DMS 273 (cell line): ENCODE measurements at regions not wholly inside any gene's neighbourhood (a gene's known extent, or its start where the extent isn't known, plus 50 kb on each side); places are given as distances from the start of the nearest gene placed in this dataset.
"Not testable (repeated sequence)": the region's sequence is repeated elsewhere in the genome, so short reads cannot be mapped to it uniquely, and the experiment has no call there.

Experiments
- DNase-seq: peaks from one replicate; lab custom pipeline; 2025; ENCODE audit not compliant: unreplicated experiment; lab: John Stamatoyannopoulos, UW

DNA sequence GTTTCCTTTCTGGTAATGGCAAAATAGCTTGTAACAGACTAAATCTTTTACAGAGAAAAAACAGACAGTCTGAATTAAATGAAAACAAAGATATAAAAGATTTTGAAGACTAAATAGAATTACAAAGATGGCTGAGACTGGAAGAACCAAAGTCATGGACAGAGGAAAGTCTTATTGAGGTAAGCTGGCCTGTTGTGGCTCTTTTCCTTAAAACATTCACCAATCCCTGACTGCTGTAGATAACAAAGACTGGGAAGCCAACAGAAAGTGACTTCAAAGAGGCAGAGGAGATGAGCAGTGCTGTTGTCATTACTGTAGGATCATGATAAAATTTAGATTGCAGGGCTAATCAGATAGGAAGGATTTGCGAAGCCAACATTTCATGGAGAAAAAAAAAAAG, 517.0 kb downstream of the KIF2B start:
- DNase-seq, result no peak

DNA sequence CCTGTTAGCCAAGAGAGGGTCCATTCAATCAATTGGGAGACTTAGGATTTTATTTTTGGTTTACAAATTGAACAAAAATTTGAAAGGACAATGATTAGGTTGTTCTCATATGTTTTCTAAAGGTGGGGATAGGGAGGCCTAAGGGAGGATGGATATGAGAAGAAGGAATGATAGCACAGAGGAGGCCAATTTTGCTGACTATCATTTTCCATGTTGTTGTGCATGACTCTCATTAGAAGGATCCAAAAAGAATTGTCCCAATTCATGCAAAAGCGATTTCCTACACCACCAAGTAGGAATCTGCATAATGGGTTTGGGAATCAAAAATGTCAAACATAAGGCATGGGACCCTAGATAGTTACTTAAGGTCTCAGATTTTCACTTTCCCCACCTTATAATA, 524.8 kb downstream of the KIF2B start:
- DNase-seq, result no peak

DNA sequence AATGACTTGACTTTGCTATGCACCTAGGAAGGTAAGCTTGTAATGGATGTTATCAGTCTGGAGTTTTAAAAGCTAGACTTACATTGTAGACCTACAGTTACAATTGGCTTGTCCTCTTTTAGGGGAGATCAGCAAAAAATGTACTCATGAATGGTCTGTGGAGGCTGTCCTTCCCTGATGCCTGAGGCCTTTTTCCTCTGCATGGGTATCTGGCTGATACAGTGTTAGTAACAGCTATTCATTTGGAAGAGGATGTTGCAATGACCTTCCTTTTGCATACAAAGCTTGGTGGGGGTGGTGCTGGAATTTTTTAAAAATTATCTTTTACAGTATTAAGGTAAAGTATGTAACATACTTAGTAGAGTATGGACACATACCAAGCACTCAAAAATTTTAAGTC, 525.5 kb downstream of the KIF2B start:
- DNase-seq, result no peak

DNA sequence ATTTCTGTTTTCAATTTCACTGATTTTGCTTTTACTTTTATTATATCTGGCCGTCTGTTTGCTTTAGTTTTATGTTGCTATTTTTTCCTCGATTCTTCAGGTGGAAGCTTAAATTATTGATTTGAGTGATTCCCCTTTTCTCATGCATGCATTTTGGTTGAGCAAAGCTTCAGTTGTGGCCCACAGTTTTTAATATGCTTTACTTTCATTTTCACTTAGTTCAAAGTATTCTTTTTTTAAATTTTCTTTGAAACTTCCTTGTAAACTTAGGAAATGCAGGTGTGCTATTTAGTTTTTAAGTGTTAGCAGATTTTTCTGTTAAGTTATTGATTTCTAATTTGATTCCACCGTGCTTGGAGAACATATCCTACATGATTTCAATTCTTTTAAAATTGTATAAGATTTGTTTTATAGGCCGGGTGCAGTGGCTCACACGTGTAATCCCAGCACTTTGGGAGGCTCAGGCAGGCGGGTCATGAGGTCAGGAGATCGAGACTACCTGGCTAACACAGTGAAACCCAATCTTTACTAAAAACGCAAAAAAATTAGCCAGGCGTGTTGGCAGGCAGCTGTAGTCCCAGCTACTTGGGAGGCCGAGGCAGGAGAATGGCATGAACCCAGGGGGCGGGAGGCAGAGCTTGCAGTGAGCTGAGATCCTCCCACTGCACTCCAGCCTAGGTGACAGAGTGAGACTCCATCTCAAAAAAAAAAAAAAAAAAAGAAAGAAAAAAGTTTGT, 531.2 kb downstream of the KIF2B start:
- no peak for DNase-seq

DNA sequence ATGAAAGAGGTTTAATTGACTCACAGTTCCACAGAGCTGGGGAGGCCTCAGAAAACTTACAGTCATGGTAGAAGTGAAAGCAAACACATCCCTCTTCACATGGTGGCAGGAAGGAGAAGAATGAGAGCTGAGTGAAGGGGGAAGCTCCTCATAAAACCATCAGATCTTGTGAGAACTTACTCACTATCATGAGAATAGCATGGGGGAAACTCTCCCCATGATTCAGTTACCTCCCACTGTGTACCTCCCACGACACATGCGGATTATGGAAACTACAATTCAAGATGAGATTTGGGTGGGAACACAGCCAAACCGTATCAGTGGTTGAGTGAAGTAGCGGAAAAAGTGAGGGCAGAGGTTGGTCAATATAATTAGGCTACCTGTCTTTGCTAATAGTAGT, 538.3 kb downstream of the KIF2B start:
- not testable (repeated sequence) for DNase-seq

DNA sequence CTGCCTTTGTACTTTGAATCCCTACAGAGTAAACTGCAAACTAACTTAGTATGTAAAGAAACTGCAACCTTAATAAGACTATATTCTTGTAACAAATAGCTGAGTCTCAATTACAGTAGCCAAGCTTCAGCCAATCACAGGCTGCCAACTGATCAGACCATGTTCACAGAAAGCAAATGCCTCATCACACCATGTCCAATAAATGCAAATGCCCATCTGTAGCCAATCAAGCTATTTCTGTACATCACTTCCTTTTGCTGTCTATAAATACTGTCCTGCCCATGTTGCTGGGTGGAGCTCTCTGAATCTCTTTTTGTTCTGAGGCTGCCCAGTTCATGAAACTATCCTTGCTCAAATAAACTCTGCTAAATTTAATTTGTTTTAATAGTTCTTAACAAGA, 531.7 kb upstream of the TOM1L1 start:
- no peak for DNase-seq

DNA sequence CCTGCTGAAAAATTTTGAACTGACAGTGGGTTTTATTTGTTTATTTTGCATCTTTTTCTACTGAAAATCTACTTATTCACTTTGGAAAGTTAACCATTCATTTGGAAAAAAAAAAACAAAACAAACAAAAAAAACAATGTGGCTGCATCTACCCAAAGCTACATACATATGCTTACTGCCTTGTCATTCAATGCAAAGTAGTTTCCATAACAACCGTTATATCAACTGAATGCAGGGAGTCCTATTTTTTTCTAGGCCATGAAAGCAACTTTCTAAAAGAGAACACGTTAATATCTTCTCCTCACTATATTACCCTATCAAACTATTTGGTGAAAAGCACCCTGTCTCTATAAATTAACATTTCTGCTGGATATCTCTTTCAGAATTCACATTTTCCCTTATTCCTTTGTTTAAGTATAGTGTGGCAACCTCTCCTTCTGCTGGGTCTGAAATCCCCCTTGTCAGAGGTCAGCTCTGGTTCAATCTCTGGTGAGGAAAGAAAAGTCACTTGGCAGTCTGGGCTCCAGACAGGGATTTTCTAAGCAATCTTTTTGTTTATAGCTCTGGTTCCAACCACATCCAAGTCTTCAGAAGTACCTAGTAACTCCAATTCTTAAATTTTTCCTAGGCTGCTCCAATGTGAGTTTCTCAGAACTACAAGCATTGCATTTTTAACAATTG, 528.4 kb upstream of the TOM1L1 start:
- peak; percentile 7 for DNase-seq

DNA sequence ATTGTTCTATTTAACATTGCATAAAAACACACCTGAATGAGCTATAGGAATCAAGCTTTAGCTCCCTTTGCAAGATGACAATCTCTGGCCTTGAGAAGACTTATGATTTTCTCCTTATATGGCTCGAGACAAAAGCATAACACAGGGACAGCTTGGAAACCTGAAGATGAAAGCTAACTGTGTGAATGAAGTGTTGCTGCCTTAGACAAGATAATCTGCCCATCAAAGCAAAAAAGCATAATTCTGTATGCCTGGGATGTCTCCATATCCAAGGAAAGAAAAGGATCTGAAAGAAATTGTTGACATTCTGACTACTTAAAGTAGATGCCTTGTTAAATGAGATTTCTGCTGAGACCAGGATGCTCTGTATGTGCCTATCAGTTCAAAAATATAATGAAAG, 526.7 kb upstream of the TOM1L1 start:
- no peak for DNase-seq

DNA sequence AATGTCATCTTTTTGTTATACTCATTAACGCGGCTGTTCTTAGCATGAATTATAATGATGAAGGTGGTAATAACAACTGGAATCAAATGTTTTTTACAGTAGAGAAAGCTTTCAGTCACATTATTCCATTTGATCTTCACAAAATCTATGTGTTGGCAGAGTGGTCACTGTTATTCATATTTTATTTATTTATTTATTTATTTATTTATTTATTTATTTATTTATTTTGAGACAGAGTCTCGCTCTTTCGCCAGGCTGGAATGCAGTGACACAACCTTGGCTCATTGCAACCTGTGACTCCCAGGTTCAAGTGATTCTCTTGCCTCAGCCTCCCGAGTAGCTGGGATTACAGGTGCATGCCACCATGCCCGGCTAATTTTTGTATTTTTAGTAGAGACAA, 524.2 kb upstream of the TOM1L1 start:
- DNase-seq, result not testable (repeated sequence)

DNA sequence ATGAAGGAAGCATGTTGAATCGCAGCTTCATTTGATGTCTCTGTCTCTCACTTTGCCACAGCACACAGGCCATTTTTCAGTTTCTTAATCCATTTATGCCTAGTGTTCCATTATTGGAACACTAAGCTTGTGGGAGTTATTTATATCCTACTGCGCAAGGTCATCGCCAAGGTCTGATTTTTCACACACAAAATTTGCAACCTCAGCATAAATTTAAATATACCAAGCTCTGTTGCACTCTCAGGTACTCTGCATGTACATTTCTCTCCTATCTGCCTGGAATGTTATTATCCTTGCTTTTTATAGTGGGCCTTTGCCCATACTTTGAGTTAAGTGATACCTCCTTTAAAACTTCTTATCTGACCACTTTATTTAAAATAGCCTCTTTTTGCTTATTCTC, 519.2 kb upstream of the TOM1L1 start:
- DNase-seq, result no peak

DNA sequence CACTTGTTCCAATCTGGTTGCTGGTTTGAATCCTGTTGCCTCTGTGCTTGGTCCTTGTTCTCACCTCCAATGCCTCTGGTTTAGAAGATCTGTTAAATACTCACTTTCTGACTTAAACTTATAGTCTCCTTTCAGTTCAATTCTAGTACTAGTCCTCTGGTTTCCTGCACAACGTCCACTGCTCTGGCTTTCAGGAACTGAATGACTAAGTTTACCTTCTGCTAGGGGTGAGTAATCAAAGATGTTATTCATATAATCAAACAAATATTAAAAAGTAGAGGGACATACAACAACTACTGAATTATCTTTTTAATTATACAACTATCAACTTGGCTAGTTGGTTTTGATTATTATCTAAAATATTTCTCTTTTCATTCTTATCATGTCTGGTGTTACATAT, 496.4 kb upstream of the TOM1L1 start:
- no peak for DNase-seq

DNA sequence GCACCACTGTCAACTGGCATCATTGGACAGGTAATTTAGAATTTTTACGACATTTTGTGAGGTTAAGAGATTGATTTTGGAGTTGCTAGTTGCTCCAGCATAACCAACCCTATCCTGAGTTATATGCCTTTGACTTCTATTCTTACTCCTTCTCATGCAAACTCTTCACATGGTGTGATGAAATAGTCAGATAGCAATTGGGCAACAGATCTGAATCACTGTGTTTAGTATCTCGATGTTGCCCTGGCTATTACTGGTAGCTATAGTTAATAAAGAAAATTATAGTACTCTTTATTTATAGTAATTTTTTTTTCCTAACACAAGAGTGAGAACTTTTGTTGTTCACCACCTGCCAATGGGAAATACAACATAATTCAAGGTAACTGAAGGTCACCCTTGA, 494.8 kb upstream of the TOM1L1 start:
- DNase-seq, result no peak

DNA sequence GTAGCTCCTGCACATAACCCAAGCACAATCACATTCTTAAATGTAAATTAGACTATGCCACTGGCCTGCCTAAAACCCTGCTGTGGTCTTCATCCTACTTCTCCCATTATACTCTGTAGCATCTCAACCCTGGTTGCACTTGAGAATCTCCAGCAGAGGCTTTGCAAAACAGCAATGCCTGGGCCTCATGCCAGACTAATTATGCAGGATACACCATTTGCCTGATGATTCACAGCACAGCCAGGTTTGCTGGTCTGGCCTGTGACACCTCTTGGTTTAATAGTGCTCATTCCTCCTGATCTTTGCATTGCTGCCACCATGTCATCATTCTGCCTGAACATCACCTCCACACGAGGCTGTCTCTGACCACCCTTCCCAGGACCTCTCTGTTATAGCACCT, 491.9 kb upstream of the TOM1L1 start:
- DNase-seq, result peak; percentile 86

DNA sequence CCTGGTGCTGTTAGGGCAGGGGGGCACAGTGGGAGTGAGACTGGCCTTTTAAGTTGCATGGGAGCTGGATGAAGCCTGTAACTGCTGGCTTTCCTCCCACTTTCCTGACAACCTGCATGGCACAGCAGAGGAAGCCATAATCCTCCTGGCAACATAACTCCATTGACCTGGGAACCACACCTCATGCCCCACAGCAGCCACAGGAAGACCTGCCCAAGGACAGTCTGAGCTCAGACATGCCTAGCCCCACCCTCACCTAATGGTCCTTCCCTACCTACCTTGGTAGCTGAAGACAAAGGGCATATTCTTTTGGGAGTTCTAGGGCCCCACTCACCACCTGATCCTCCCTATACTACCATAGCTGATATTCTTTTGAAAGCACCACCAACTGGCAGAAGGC, 482.2 kb upstream of the TOM1L1 start:
- DNase-seq, result no peak

DNA sequence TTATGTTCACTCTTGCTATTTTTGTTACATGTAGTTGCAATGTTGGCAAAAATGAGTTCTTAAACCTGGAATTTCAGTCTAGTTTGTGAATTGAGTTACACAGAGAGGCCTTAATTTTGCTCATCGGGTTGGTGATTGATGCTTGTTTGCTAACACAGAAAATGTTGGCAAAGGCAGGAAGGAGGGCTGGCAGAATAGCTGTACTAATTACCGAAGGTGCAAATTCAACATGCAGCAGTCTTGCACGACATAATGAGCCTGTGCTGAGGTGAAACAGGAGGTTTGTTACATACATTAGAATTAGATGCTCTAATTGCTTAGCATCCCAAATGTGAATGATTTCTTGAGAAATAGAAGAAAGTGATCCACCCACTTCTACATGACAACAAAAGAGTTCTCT, 475.0 kb upstream of the TOM1L1 start:
- no peak for DNase-seq

DNA sequence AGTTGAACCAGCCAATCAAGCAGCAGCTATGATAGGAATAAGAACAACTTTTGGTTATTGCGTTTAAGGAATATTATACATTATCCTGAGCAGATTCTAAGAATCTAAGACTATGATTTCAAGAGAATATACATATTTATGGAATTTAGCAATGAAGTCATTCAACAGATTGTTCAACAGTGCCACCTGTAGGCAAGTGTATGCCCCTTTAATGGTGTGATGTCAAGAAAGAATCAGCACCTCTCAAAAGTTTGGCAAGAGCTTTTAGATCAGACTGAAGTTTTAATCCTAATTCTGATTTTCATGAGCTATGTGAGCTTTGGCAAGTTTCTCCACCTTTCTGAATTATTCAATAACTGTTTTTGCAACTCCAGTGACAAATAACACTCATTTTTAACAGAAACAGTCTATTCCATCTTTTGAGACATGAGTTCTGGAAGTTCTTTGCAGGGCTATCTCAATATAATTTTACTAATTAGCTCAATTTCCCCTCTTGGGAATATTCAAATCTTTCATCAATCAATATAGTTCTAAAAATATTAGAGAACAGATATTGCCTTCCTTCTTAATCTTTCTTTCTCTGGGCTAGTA, 474.3 kb upstream of the TOM1L1 start:
- DNase-seq, result peak; percentile 69

DNA sequence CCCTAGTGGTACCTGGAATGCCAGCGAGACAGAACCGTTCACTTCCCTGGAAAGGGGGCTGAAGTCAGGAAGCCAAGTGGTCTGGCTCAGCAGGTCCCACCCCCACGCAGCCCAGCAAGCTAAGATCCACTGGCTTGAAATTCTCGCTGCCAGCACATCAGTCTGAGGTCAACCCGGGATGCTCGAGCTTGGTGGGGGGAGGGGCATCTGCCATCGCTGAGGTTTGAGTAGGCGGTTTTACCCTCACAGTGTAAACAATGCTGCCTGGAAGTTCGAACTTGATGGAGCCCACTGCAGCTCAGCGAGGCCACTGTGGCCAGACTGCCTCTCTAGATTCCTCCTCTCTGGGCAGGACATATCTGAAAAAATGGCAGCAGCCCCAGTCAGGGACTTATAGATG, 464.7 kb upstream of the TOM1L1 start:
- DNase-seq, result no peak

DNA sequence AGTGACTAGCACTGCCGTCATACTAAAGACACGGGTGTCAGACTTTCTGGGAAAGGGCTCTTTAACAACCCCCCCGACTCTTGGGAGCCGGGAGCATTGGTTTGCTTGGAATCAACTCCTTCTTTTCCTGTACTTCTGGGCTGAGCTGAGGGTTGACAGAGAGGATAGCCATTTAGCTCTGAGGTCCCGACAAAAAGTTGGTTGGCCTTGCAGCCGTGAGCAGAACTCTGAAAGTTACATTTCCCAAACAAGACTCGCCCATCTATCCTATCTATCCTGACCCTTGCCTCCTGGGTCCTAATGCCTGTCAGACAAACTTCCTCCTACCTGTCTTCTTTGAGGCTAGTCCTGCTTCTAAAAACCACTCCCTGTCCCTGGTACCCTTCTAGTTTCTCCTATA, 460.8 kb upstream of the TOM1L1 start:
- DNase-seq, result no peak

DNA sequence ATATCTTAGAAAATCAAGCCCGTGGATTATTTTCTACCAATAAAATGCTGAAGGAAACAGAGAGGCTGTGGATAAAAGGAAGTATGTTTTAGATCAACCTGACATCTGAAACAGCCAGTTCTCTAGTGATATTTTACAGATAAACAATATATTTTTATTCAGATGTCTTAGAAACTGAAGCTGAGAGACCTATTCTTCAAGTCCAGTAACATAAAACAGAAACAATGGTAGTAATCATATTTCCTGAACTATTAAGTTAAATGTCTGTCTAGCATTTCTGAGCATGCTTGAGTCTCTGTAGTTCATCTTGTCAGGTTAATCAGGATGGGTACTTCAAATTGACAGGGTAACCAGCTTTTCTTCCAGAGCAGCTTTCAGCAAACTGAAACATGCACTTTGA, 449.6 kb upstream of the TOM1L1 start:
- no peak for DNase-seq

DNA sequence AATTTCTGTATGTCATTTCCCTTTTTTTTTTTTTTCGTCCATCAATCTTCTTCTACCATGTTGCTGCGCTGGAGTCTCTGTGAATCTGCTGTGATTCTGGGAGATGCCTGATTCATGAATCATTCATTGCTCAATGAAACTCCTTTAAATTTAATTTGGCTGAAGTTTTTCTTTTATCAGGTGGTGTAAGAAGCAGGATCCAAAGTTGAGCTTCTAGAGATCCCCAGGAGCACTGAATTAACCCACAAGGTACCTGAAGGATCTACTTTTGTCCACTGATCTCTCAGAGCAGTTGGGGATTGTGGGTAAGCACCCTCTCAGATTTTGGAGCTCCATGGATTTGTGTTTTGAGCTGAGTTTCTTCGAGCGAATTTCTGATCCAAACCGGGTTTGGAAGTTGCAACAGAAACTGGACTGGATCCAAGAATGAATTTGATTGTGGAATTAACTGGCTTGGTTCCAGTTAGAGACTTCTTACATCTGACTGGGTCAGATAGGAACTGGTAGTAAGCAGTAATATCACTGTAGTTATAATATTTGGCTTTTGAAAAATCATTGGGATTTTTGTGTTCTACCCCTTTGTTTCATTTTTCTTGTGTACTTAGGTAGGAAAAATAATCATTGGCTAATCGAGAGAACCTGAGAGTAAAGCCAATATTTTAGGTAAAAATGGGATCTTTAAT, 447.8 kb upstream of the TOM1L1 start:
- peak; percentile 6 for DNase-seq

DNA sequence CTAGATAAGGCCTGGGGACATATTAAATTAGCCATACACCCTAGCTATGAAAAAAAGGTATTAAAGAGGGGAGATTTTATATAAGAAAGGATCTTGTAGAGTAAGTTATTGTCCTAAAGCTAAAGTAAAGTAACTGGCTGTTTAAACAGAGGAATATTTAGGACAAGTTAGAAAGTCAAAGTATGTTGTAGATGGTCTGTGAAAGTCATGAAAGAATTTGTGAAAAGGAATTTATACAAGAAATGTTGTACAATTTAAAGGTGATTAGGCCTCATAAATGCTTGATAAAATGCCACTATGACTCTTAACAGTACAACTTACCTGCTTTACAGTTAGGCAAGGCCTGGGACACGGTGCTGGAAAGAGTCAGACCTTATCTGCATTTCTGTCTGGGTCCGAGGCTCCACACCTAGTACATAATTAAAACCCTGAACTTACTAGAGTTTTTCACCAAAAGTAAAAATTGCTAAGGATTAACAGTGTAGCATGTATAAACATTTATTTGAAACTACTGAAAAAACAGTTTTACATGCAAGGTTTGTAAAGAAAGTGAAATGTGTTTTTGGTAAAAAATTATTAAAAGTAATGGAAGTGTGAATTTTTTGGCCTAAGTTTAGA, 445.3 kb upstream of the TOM1L1 start:
- DNase-seq, result peak; percentile 21

DNA sequence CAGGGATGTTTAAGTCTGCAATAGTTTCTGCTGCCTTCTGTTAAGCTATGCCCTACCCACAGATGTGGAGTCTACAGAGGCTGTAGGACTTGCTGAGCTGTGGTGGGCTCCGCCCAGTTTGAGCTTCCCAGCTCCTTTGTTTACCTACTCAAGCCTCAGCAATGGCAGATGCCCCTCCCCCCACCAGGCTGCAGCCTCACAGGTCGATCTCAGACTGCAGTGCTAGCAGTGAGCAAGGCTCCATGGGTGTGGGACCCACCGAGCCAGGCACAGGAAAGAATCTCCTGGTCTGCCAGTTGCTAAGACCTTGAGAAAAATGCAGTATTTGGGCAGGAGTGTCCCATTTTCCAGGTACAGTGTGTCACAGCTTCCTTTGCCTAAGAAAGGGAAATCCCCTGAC, 435.2 kb upstream of the TOM1L1 start:
- not testable (repeated sequence) for DNase-seq
